ENCODE measurements at regions not wholly inside any gene's neighbourhood (a gene's known extent, or its start where the extent isn't known, plus 50 kb on each side); places are given as distances from the start of the nearest gene placed in this dataset.
A peak's percentile ranks its signal among the peaks of the same experiment; 100 is the strongest.
"Not testable (repeated sequence)": the region's sequence is repeated elsewhere in the genome, so short reads cannot be mapped to it uniquely, and the experiment has no call there.

DNA sequence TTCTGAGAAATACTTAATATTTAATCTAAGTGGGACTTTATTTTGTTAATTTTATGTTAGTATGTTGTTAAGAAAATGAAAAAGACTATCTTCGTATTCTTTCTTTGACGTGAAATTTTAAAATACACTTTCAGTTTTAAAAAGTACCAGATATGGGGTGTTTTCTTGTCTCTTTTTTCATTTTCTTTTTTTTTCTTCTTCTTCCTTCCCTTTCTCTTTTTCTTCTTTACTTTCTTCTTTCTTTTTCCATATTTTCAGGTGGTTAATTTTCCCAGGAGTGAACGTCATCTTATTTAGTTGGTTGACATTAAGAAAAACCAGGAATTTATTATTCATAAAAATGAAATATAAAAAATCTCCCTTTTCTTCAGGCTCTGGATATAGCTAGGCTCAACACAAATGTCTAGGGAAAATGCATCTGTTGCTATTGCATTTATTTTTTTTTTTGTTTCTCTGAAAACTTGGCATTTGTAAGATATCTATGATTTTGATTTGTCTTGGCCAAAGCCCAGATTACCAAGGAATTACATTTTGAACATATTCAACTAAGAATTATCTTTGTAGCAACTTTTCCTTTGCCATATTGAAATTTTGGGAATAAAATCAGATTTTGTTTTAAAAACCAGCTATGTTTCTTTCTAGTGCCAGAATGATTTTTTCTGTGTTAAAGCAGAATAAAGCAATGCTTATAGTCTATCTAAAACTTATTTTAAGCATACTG is 241.3 kb upstream of the FOXP2 start:
- no peak for DNase-seq

DNA sequence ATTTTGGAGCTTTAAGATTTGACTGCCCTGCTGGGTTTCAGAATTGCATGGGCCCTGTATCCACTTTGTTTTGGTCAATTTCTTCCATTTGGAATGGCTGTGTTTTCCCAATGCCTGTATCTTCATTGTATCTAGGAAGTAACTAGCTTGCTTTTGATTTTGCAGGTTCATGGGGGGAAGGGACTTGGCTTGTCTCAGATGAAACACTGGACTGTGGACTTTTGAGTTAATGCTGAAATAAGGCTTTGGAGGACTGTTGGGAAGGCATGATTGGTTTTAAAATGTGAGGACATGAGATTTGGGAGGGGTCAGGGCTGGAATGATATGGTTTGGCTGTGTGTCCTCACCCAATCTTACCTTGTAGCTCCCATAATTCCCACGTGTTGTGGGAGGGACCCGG is 245.2 kb upstream of the FOXP2 start:
- not testable (repeated sequence) for DNase-seq

DNA sequence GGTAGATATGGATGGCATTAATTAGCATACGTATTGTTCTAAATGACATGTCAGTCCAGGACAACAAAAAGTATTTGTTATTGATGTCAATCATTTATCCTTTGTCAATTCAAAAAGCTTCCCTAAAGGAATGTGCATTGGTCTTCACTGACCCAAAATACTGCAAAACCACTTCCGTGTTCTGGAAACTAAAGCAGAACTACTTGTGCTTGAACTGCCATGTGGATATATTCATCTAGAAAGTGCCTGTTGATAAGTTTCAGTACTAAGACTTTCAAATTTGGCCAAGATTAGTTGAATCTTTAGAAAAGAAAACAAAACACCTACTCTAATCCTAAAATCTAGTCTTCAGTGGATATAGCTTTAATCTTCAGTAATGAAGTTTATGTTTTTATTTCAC is 242.1 kb upstream of the PPP1R3A start:
- DNase-seq, result no peak

DNA sequence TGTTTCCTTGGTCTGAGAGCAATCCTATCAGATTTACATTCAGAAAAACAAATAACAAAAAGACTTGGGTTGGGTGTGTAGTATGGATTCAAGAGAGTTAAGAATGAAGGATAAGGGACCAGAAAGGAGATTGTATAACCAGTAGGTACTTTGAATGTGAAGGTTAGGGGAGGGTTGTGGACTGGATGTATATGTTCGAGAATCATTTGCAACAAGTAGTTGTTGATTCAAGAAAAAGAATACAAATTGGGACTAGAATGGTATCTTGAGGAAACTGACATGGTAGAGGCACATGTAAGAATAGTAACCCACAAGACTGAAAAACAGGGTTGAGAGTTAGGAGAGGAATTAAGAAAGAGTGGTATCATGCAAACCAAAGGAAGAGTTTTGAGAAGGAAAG is 240.0 kb upstream of the PPP1R3A start:
- DNase-seq, result no peak

DNA sequence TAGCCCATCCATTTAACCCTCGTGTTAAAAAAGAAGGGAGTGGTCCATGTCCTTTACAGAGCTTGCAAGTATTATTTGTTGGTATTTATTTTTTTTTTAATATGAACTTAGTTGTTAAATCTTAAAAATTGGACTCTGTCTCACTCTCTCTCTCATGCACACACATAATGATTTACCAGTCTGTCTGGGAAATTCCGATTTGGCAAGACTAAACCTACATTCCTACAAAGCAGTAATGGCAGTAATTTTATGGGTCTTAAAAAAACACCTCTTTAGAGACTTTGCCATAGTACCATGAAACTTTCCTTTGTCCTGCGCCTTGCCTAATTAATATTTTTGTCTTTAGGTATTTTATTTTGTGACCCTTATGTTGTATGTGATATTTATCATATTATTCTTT is 239.5 kb upstream of the PPP1R3A start:
- DNase-seq, result no peak

DNA sequence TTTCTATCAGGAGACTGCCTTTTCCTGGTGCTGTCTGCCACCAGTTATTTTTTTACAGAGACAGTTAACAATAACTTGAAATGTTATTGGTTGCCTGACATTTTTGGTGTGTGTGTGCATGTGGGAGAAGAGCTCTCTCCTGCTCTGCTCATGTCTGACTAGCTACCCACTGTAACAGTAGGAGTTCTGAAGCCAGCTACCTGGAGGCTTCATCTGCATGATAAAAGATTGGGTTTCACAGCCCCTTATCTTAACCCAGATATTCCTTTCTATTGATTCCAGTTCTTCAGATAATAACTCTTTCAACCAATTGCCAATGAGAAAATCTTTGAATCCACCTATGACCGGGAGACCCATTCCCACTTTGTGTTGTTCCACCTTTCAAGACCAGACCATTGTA is 237.4 kb upstream of the PPP1R3A start:
- DNase-seq, result no peak

DNA sequence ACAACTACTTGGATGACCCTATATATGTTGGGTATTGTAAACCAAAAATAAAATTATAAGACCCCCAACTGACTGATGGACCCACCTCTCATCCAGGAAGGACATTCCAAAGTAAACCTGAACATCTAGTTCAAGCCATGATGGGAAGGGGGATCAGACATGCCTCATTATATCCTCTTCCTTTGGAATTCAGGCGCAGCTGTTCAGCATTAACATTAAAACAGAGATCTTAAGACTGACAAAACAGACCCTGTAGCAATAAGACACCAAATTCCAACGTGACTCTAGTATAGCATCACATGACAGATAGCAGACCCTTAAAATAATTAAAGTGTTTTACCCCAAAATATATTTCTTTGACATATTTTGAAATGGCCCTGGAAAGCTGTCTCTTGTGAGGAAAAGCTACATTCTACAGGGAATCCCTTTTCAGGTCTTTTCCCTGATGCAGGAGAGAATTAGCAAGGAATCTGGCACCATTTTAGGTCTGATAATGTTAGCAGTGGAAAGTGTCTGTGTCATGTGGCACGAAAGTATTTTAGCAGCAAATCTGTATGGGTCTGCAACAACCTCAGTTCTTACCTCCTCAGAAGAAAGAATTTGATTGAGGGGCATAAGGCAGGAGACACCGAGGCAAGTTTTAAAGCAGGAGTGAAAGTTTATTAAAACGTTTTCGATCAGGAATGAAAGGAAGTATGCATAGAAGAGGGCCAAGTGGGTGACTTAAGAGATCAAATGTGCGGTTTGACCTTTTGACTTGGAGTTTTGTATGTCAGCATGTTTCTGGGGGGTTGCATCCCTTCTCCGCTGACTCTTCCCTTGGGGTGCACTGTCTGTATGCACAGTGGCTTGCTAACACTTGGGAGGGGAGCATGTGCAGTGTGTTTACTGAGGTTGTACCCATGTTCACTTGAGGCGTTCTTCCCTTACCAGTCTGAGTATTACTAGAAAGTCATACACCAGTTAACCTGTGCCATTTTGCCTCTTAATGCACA is 236.6 kb upstream of the PPP1R3A start:
- DNase-seq, result no peak

DNA sequence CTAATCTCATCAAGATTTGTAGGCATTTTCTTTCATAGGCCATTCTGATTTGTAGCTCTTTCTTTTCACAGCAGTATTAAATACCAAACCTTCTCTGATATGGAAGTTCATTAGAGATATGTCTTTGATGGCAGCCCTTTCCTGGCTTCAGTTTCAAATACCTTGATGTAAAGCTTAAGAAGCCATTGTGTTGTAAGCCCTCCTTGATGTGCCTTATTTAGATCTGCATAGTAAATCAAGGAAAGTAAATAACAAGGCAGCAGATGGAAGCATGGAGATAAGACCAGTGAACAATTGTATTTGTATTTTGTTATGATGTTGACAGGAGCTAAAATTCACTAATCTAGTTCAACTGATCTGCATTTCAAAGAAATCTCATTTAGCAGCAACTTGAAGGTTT is 234.9 kb upstream of the PPP1R3A start:
- no peak for DNase-seq

DNA sequence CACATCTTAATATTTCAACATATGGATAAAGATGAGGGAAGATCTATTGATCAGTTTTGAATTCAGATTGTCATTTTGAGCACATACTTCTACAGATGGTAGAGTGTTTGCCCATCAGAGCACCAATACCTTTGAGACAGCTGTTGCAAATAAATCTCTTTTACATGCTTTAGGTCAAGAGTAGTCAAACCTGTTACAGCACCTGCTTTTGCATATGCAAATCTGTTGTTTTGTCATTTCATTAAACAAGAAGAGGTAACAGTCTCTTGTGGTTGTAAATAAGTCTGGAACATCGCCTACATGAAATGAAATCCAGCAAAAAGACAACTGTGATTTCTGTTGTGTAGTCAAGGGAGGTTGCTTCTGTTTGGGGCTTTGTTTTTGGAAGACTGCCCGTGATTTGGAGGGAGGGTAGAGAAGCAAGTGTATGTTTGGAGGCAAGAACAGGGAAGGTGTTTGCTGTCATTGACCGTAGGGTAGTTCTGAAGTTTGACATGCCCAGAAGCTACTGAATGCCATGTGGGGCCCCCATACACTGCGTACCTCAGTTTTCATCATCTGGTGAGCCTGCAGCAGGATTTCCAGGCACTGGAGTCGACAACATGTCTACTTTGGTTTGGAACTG is 233.6 kb upstream of the PPP1R3A start:
- DNase-seq, result no peak

DNA sequence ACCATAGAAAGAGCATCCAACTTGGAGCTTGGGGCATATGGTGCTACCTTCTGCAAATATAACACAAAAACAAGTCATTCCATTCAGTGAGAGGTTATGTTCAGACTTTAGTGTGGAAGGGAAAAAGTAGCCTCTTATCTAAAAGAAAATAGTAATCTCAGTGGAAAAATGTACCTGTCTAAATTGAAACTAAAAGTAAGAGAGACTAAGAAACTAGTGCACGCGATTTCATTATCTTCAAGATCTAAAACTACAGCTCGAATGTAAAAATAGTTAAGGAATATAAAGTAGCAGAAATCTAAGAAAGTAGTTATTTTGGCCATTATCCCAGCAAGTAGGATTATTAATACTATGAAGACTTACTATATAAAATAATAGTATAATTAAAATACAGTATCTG is 233.0 kb upstream of the PPP1R3A start:
- DNase-seq, result no peak

DNA sequence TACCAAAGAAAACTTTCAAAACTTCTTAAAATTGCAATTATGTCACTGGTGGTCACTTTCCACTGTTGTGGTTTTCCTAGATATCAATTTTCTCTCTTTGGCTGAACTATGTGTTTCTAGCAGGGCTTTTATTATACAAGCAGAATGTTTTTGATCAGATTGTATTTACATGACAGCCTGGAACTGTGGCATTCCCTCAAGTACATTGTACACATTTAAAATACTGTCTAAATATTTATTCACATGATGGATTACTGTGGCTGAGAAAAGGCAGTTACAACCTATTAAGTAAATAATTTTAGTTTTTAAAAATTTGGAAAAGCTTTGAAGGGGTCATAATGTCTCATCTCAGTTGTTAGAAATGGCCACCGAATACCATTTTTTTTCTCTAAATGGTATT is 231.9 kb upstream of the PPP1R3A start:
- no peak for DNase-seq

DNA sequence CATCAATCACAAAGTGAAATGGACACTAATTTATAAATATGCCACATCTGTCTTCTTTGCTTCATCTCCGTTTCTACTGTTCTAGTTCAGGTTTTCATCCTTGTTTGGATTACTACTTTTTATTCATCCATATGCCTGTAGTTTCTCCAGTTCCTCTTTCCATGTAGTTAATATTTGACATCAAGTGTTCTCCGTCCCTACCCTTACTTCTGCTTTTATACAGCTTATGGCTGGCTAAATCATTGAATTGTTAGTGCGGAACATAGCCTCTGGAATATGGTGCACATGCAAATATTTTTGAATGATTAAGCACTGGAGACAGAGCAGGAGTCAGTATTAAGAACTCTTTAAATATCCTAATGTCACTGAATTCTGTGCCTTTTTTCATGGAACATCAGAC is 230.0 kb upstream of the PPP1R3A start:
- no peak for DNase-seq

DNA sequence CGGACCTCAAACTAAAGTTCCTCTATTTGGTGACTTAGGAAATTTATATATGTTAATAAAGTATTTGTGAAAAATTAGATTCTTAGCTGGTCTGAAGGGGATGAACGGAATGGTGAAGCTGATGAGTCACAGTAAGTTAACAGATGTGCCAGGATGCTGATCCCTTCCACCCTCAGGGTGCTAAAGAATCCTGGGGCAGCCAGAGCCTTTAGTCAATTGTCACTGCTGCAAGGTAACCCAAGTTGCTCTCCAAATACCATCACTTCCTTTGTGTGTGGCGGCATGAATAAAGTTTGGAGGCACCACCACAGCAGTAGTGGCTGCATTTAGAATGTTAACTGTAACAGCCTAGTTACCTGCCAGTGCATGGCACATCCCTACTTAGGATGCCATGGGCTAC is 222.6 kb upstream of the PPP1R3A start:
- peak in 1 of 2 experiments; percentile 41 for DNase-seq

DNA sequence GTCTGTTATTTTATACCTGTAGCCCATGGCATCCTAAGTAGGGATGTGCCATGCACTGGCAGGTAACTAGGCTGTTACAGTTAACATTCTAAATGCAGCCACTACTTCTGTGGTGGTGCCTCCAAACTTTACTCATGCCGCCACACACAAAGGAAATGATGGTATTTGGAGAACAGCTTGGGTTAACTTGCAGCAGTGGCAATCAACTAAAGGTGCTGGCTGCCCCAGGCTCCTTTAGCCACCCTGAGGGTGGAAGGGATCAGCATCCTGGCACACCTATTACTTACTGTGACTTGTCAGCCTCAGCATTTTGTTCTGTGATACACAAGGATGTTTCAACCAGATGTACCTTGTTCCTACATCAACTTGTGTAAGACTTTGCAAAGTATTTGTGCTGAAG is 221.8 kb upstream of the PPP1R3A start:
- no peak for DNase-seq

DNA sequence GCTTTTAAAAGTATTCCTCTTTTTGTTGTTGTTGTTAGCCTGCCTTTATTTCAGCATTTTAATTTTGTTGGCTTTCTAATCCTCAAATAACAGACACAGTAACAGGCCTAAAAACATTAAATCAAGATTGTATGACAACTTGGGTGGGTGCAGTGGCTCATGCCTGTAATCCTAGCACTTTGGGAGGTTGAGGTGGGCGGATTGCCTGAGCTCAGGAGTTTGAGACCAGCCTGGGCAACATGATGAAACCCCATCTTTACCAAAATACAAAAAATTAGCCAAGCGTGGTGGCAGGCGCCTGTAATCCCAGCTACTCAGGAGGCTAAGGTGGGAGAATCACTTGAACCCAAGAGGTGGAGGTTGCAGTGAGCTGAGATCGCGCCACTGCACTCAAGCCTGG is 220.9 kb upstream of the PPP1R3A start:
- not testable (repeated sequence) for DNase-seq

DNA sequence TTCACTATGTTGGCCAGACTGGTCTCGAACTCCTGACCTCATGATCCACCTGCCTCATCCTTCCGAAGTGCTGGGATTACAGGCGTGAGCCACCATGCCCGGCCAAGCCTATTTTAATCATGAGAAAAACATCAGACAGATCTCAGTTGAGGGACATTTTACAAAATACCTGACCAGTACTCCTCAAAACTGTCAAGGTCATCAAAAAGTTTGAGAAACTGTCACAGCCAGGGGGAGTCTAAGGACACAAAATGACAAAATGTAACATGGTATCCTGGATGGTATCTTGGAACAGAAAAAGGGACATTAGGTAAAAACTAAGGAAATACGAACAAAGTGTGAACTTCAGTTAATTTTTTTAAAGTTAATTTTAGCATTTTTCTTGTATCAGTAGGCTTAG is 219.8 kb upstream of the PPP1R3A start:
- no peak for DNase-seq

DNA sequence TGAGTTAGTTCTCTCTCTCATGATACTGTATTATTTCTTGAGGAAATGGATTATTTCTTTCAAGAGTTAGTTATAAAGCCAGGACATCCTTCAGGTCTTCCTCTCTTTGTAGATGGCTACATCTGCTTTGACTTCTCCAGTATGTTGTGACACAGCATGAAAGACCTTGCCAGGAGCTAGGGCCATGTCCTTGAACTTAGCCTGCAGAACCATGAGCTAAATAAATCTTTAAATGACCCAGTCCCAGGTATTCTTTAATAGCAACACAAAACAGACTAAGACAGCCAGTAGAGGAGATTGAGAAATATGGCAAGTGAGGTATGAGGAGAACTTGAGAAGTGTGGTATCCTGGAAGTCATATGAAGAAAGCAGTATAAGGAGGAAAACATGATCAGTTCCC is 214.9 kb upstream of the PPP1R3A start:
- no peak for DNase-seq

DNA sequence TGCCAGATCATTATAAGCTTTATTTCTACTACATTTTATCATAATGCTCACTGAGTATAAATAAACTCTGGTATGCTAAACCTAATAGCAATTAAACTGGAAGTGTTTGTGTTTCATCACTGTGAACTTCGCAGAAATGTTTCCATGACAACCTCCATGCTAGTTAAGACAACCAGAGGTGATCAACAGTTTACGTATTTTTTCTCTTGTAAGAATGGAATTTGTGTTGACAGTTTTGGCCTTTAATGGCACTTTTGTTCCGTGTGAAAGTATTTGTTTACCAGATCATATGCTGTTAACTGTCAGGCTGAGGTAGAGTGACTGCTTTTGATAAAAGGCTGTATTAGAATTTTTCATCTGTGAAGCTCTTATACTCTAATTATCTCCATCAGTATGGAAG is 212.1 kb upstream of the PPP1R3A start:
- no peak for DNase-seq

DNA sequence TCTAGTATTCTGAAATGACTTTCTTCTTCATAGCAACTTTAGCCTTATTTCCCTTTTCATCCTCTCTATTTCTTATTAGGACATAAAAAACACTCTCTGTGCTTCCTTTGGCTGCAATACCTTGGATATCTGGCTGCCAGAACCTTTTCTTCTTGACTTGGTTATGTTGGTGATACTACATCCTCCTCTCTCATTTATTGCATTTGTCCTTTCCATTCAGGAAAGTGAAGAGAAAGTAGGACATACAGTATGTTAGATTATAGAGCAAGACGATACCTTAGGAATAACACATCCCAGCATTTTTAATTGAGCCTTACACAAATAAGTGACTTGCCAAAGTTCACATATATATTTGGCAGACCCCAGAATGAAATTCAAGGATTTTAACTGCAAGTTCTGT is 210.1 kb upstream of the PPP1R3A start:
- DNase-seq, result no peak

DNA sequence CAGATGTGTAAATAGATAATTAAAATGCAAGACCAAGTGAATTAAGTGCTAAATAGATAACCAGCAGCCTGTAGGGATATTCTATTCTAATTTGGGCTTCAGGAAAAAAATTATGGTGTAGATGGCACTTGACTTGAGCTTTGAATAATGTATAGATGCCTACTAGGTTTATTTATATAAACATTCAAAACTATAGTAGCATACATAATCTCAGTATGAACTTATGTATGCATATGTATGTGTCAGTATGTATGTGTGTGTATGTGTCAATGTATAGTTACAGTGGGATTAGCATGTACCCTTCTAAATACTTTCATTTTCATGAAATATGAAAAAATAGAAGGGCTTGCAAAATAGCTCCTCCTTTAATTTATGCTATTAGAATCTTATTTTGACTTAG is 207.3 kb upstream of the PPP1R3A start:
- no peak for DNase-seq

DNA sequence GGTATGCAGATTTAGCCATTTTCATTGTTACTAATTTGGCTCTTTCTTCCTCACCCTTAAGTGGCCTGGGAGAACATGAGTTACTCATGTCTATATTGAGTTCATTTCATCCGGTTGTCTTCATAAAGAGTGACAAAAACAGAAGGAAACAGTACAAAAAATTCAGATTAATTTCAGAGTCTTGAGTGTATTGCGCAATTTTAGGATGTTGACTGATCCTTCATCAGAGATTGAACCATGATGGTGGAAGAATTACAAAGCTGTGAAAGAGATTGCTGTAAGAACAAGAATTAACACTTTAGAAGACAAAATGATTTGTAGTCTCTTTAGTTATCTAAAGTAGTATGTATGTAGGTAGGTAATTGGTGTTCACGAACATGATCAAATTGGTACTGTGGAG is 194.0 kb upstream of the PPP1R3A start:
- DNase-seq, result no peak

DNA sequence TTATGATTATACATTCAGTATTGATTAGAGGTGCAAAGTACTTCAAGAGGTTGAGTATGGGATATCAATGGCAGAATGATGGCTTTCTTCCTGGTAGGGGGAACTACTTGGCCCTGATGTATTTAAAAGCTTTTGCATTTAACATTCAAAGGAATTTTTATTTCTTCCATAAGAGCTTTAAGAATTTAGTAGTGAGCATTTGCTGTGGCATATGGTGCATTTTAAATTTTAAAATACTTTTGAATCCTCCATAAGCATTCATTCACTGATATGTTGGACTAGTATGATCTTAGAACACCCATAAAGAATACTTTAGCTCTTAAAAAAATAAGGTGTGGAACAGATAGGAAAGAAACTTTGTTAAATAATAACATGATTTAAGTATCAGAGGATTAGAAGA is 191.9 kb upstream of the PPP1R3A start:
- no peak for DNase-seq

DNA sequence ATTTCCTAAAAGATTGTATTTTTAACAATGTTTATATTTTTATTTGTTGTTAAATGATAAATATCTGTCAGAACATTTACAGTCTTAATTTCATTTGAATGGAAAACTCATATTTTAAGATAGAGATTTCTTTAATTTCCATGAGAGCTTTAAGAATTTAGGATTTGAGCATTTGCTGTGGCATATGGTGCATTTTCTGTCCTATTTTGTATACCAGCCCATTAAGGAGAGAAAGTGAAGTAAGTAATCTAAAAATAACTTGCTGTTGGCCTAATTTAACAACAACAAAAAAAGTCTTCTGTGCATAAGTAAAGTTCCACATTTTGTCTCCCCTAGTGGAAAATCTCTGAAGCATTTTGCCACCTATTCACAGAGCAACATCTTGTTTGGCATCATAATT is 190.9 kb upstream of the PPP1R3A start:
- DNase-seq, result no peak

DNA sequence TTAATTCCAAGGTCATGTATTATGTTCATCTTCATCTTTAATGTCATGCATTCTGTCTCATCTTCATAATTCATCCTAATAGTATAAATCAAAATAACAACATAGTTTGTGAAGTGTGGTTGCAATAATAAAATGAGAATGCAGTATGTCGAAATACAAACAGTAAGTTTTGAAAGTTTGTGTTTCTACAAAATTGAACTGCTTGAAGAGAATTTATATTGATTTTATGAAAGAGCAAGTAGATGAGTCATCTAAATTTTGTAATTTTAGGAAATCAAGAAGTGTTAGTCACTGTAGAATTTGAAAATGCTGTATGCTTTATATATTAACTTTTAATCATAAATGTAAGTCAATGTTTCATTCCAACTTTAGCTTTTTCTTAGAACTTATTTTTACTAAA is 190.5 kb upstream of the PPP1R3A start:
- DNase-seq, result no peak
